ENCODE measurements at regions not wholly inside any gene's neighbourhood (a gene's known extent, or its start where the extent isn't known, plus 50 kb on each side); places are given as distances from the start of the nearest gene placed in this dataset.
A peak's percentile ranks its signal among the peaks of the same experiment; 100 is the strongest.
"Not testable (repeated sequence)": the region's sequence is repeated elsewhere in the genome, so short reads cannot be mapped to it uniquely, and the experiment has no call there.

DNA sequence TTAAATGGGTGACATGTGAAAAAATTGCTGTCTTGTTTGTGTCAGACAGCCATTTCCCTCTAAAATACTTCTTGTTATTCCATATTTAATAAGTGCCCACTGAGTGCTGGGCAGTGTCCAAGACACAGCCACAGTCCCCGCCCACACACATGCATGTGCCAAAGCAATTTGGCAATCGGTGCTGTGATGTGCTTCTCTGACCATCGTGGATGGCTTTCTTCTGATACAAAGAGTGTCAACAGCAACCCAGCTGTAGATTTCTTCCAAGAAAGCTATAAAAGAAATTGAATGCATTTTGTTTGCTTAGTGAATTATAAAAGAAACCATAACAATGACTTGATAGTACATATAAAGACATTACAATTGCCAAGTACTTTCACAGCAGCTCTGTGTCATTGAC, 140.5 kb upstream of the ATXN1 start:
- DNase-seq (ENCODE audit: low read depth): peak; percentile 42
- H3K4me3 ChIP-seq (ENCODE audit: low read length): no peak overlapping the region
- TF ChIP-seq, protein P1, sequence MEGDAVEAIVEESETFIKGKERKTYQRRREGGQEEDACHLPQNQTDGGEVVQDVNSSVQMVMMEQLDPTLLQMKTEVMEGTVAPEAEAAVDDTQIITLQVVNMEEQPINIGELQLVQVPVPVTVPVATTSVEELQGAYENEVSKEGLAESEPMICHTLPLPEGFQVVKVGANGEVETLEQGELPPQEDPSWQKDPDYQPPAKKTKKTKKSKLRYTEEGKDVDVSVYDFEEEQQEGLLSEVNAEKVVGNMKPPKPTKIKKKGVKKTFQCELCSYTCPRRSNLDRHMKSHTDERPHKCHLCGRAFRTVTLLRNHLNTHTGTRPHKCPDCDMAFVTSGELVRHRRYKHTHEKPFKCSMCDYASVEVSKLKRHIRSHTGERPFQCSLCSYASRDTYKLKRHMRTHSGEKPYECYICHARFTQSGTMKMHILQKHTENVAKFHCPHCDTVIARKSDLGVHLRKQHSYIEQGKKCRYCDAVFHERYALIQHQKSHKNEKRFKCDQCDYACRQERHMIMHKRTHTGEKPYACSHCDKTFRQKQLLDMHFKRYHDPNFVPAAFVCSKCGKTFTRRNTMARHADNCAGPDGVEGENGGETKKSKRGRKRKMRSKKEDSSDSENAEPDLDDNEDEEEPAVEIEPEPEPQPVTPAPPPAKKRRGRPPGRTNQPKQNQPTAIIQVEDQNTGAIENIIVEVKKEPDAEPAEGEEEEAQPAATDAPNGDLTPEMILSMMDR (IDR thresholded peaks at IDR 0.05; ENCODE audit: insufficient read depth, low read depth, low read length, missing control alignments): no peak

DNA sequence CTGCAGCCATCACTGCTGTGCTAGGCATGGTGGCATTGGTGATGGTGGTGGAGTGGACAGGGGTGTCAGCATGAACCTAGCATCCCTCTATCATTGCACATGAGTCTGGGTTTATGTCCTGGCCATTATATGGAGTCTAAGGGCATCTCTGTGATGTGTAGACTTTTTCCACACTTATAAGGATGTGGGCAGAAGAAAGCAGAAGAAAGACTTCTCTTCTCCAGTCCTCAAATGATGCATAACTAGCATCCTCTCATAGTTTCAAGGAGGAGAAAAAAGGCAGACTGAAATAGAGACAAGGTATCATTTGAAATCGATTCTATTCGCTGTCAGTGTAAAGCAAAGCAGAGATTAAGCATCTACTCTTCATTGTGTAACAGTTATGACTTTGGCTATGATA, 140.0 kb upstream of the ATXN1 start:
- no peak overlapping the region for H3K4me3 ChIP-seq (ENCODE audit: low read length)
- TF ChIP-seq, protein P1 (IDR thresholded peaks at IDR 0.05; ENCODE audit: insufficient read depth, low read depth, low read length, missing control alignments): no peak
- DNase-seq (ENCODE audit: low read depth): no peak

DNA sequence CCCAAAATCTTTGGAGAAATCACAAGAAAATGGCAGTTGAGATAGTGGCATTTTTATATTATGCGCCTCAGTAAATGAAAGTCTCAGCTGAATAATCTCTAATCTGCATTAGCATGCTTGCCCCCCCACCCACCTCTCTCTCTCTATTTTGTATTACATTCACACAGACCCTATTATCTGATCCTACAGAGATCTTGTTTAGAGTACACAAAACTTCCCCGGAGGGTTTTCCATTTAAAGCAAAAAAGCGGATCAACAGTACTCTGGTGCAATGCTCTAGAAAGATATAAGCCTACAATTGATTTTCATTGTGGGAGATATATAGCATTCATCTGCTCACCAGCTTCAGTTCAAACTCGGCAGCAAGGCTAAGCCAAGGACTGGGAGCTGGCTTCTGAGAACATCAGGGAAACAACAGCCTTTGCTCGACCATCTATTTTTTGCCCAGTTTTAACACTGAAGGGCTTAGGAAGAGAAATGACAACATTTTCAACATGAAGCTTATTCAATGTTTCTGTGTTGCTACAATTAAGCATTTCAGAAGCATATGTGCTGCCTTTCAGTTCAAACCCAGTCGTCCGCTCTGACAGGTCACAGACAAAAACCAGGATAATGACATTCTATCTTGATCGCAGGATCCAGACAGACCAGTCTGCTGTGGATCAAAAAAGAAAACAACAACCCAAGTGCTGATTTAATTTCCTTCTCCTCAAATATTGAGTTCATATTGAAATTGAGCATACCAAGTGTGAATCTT, 137.6 kb upstream of the ATXN1 start:
- TF ChIP-seq, protein P1 (IDR thresholded peaks at IDR 0.05; ENCODE audit: insufficient read depth, low read depth, low read length, missing control alignments): no peak
- no peak for DNase-seq (ENCODE audit: low read depth)
- H3K4me3 ChIP-seq (ENCODE audit: low read length): no peak overlapping the region

DNA sequence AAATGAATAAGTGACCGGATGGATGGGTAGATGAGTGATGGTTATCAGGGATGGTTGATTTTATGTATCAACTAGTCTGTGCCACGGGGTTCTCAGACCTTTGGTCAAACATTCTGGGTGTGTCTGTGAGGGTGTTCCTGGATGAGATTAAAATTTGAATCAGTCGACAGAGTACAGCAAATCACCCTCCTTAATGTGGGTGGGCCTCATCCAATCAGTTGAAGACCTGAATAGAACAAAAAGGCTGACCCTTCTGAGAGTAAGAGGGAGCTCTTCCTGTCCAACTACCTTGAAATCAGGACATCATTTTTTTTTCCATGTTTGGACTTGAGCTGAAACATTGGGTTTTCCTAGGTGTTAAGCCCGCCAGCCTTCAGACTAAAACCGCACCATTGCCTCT, 136.4 kb upstream of the ATXN1 start:
- DNase-seq (ENCODE audit: low read depth): no peak
- TF ChIP-seq, protein P1 (IDR thresholded peaks at IDR 0.05; ENCODE audit: insufficient read depth, low read depth, low read length, missing control alignments): no peak
- H3K4me3 ChIP-seq (ENCODE audit: low read length): no peak overlapping the region

DNA sequence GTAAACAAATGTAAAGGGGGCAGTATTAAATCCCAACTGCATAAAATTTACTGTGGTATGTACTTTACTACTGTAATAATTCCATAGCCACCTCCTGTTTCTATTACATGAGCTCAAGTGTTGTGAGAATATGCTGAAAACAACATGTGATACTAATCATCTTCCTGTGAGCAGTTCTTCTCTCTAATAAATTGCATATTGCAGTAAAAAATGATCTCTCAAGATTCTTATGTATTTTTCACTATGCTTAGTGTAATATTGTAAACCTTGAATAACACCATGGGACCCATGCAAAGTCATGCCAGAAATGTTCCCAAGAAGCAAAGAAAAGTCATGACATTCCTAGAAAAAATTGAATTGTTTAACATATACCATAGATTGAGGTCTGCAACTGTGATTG, 133.0 kb upstream of the ATXN1 start:
- H3K4me3 ChIP-seq (ENCODE audit: low read length): no peak overlapping the region
- no peak for DNase-seq (ENCODE audit: low read depth)
- TF ChIP-seq, protein P1 (IDR thresholded peaks at IDR 0.05; ENCODE audit: insufficient read depth, low read depth, low read length, missing control alignments): no peak

DNA sequence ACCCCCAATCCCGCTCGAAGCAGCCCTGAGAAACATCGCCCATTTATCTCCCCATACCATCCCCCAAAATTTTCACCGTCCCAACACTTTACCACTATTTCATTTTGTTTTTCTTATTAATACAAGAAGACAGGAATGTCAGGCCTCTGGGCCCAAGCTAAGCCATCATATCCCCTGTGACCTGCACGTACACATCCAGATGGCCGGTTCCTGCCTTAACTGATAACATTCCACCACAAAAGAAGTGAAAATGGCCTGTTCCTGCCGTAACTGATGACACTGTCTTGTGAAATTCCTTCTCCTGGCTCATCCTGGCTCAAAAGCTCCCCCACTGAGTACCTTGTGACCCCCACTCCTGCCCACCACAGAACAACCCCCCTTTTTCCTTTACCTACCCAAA, 129.8 kb upstream of the ATXN1 start:
- H3K4me3 ChIP-seq (ENCODE audit: low read length); DNase-seq (ENCODE audit: low read depth): not testable (repeated sequence)

DNA sequence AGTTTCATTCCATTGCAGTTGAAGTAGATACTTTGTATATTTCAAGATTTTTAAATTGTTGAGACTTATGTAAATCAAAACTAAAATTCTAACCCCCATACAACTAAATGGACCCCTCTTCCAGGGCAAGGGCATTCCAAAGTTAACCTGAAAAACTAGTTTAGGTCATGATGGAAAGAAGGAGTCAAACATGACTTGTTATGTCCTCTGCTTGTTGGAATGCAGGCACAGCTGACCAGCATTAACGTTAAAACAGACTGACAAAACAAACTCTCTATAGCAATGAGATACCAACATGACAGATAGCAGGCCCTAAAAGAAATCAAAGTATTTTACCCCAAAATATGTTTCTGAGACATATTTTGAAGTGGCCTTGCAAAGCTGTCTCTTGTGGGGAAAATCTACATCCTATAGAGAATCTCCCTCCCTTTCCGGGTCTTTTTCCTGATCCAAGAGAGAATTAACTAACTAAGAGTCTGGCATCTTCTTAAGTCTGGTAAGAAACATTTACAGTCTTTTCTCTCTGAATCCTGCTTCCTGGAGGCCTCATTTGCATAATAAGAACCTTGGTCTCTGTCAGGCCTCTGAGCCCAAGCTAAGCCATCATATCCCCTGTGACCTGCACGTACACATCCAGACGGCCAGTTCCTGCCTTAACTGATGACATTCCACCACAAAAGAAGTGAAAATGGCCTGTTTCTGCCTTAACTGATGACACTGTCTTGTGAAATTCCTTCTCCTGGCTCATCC, 124.3 kb upstream of the ATXN1 start:
- DNase-seq (ENCODE audit: low read depth): no peak
- H3K4me3 ChIP-seq (ENCODE audit: low read length): no peak overlapping the region
- TF ChIP-seq, protein P1 (IDR thresholded peaks at IDR 0.05; ENCODE audit: insufficient read depth, low read depth, low read length, missing control alignments): no peak

Data from epithelial cell of esophagus (primary cell).